WTC11 (cell line): ENCODE measurements at regions not wholly inside any gene's neighbourhood (a gene's known extent, or its start where the extent isn't known, plus 50 kb on each side); places are given as distances from the start of the nearest gene placed in this dataset.

Source experiments
- ATAC-seq: fragments of 200-7000 bp; cut with Tn5 transposase; 2 replicates; pipeline ENCODE4 v1.10.0; 2021; ENCODE audit warnings: mild to moderate bottlenecking, moderate library complexity
- CTCF ChIA-PET: fragments of 300-600 bp; sonication (Branson Sonifier 250); formaldehyde crosslinking; loops from one replicate; lab custom pipeline; 2021; ENCODE audit warnings: antibody characterized with exemption; lab: Charles Lee
- POLR2A ChIA-PET: fragments of 350-600 bp; sonication (Branson Sonifier 250); formaldehyde crosslinking; loops from one replicate; lab custom pipeline; 2021; ENCODE audit warnings: antibody characterized with exemption; lab: Charles Lee
- DNase-seq: peaks from one replicate; pipeline ENCODE4 v3.0.0; 2021; ENCODE audit warnings: low spot score
- H3K27ac Mint-ChIP-seq: 2 replicates; pipeline ENCODE4 v1.8.0; 2021; ENCODE audit warnings: mixed read lengths
- H3K27me3 Mint-ChIP-seq: 2 replicates; pipeline ENCODE4 v1.8.0; 2021; ENCODE audit warnings: low read depth, mild to moderate bottlenecking, moderate library complexity, mixed read lengths
- H3K36me3 Mint-ChIP-seq: 2 replicates; pipeline ENCODE4 v1.8.0; 2021; ENCODE audit warnings: mixed read lengths
- H3K4me1 Mint-ChIP-seq: 2 replicates; pipeline ENCODE4 v1.8.0; 2022; ENCODE audit warnings: mixed read lengths
- H3K4me3 Mint-ChIP-seq: 2 replicates; pipeline ENCODE4 v1.8.0; 2021; ENCODE audit warnings: mild to moderate bottlenecking, moderate library complexity, mixed read lengths
- H3K9me3 Mint-ChIP-seq: 2 replicates; pipeline ENCODE4 v1.8.0; 2021; ENCODE audit warnings: mixed read lengths
- ATF1 ChIP-seq: sonication (generic); formaldehyde crosslinking; IDR thresholded peaks from 2 replicates; pipeline ENCODE4 v1.8.1; 2023; ENCODE audit warnings: mild to moderate bottlenecking, moderate library complexity, missing genetic modification reagents
- CBFB ChIP-seq: sonication (generic); formaldehyde crosslinking; IDR thresholded peaks from 2 replicates; pipeline ENCODE4 v1.8.1; 2022; ENCODE audit warnings: mild to moderate bottlenecking, low read depth, missing genetic modification reagents
- CREB1 ChIP-seq: sonication (generic); formaldehyde crosslinking; IDR thresholded peaks from 2 replicates; pipeline ENCODE4 v1.8.0; 2023; ENCODE audit warnings: mild to moderate bottlenecking, missing genetic modification reagents
- CREM ChIP-seq: sonication (generic); formaldehyde crosslinking; IDR thresholded peaks from 2 replicates; pipeline ENCODE4 v1.8.1; 2022; ENCODE audit warnings: mild to moderate bottlenecking, missing genetic modification reagents, moderate library complexity
- CTCF ChIP-seq: fragments of 200-600 bp; IDR thresholded peaks from 2 replicates; pipeline ENCODE4 v1.8.0; 2022; ENCODE audit warnings: antibody characterized with exemption
- EMX1 ChIP-seq: fragments of 250-450 bp; sonication (Bioruptor Pico); IDR thresholded peaks from 2 replicates; pipeline ENCODE4 v1.8.0; 2021; ENCODE audit warnings: mild to moderate bottlenecking
- FOXK1 ChIP-seq: sonication (generic); formaldehyde crosslinking; IDR thresholded peaks from 2 replicates; pipeline ENCODE4 v1.8.0; 2022; ENCODE audit warnings: mild to moderate bottlenecking, moderate library complexity, missing genetic modification reagents
- FOXP1 ChIP-seq: sonication (generic); formaldehyde crosslinking; IDR thresholded peaks from 2 replicates; pipeline ENCODE4 v1.8.0; 2022; ENCODE audit warnings: missing genetic modification reagents, mild to moderate bottlenecking, moderate library complexity, borderline replicate concordance
- IRF2 ChIP-seq: sonication (generic); formaldehyde crosslinking; IDR thresholded peaks from 2 replicates; pipeline ENCODE4 v1.8.0; 2022; ENCODE audit warnings: low read depth, missing genetic modification reagents, borderline replicate concordance
- JUN ChIP-seq: sonication (generic); formaldehyde crosslinking; IDR thresholded peaks from 2 replicates; pipeline ENCODE4 v1.8.0; 2023; ENCODE audit warnings: mild to moderate bottlenecking, missing genetic modification reagents
- NFATC4 ChIP-seq: fragments of 250-450 bp; sonication (Bioruptor Pico); IDR thresholded peaks from 2 replicates; pipeline ENCODE4 v1.9.0; 2021; ENCODE audit warnings: mild to moderate bottlenecking
- PREB ChIP-seq: sonication (generic); formaldehyde crosslinking; IDR thresholded peaks from 2 replicates; pipeline ENCODE4 v1.8.1; 2022; ENCODE audit warnings: mild to moderate bottlenecking, missing genetic modification reagents, moderate library complexity, borderline replicate concordance
- PRRX2 ChIP-seq: fragments of 250-450 bp; sonication (Bioruptor Pico); IDR thresholded peaks from 2 replicates; pipeline ENCODE4 v1.8.0; 2021; ENCODE audit warnings: mild to moderate bottlenecking
- RORB ChIP-seq: fragments of 250-450 bp; sonication (Bioruptor Pico); IDR thresholded peaks from 2 replicates; pipeline ENCODE4 v1.9.0; 2021; ENCODE audit warnings: mild to moderate bottlenecking
- SOX15 ChIP-seq: fragments of 250-450 bp; sonication (Bioruptor Pico); IDR thresholded peaks from 2 replicates; pipeline ENCODE4 v1.9.0; 2021; ENCODE audit warnings: mild to moderate bottlenecking
- STAT6 ChIP-seq: sonication (generic); formaldehyde crosslinking; conservative IDR thresholded peaks from 2 replicates; pipeline ENCODE4 v1.8.1; 2023; ENCODE audit warnings: mild to moderate bottlenecking, low read depth, missing genetic modification reagents, moderate library complexity
- TCF7 ChIP-seq: sonication (generic); formaldehyde crosslinking; IDR thresholded peaks from 2 replicates; pipeline ENCODE4 v1.8.0; 2022; ENCODE audit warnings: mild to moderate bottlenecking, low read depth, missing genetic modification reagents, moderate library complexity
- ZBTB43 ChIP-seq: sonication (generic); formaldehyde crosslinking; IDR thresholded peaks from 2 replicates; pipeline ENCODE4 v1.8.1; 2023; ENCODE audit warnings: mild to moderate bottlenecking, missing genetic modification reagents
- ZMAT4 ChIP-seq: fragments of 250-450 bp; sonication (Bioruptor Pico); IDR thresholded peaks from 2 replicates; pipeline ENCODE4 v1.9.0; 2021; ENCODE audit warnings: mild to moderate bottlenecking
- ZNF138 ChIP-seq: sonication (generic); formaldehyde crosslinking; conservative IDR thresholded peaks from 2 replicates; pipeline ENCODE4 v1.8.1; 2022; ENCODE audit warnings: mild to moderate bottlenecking, moderate library complexity, missing genetic modification reagents
- ZNF232 ChIP-seq: sonication (generic); formaldehyde crosslinking; IDR thresholded peaks from 2 replicates; pipeline ENCODE4 v1.8.0; 2022; ENCODE audit warnings: mild to moderate bottlenecking, missing genetic modification reagents
- ZNF281 ChIP-seq: sonication (generic); formaldehyde crosslinking; IDR thresholded peaks from 2 replicates; pipeline ENCODE4 v1.8.0; 2023; ENCODE audit warnings: mild to moderate bottlenecking, missing genetic modification reagents
- ZNF317 ChIP-seq: sonication (generic); formaldehyde crosslinking; IDR thresholded peaks from 2 replicates; pipeline ENCODE4 v1.8.1; 2023; ENCODE audit warnings: low read depth, mild to moderate bottlenecking, moderate library complexity, missing genetic modification reagents, borderline replicate concordance
- ZNF396 ChIP-seq: fragments of 250-450 bp; sonication (Bioruptor Pico); IDR thresholded peaks from 2 replicates; pipeline ENCODE4 v1.8.0; 2021; ENCODE audit warnings: mild to moderate bottlenecking, moderate library complexity, borderline replicate concordance
- ZNF671 ChIP-seq: fragments of 250-450 bp; sonication (Bioruptor Pico); IDR thresholded peaks from 2 replicates; pipeline ENCODE4 v1.8.0; 2021; ENCODE audit warnings: mild to moderate bottlenecking

- TF ChIP-seq PREB (no peak), NFATC4 (CRISPR knock-in tag) (no peak), EMX1 (no peak), FOXP1 (no peak)
Measured at GRCh38 chr1:199357599-199357998, 669.9 kb upstream of the NR5A2 start (continued).

GRCh38 chr1:199362996-199363395, 664.5 kb upstream of the NR5A2 start:
- Mint-ChIP-seq H3K27ac (no peak overlapping the region), H3K27me3 (no peaks in the 10 kb centered on the region; the same call in 1 of the 2 replicates), H3K4me1 (peaks cover 5% of the 10 kb centered on the region), H3K4me3 (no peak overlapping the region), H3K36me3 (no peaks in the 10 kb centered on the region; the same call in 1 of the 2 replicates), H3K9me3 (peaks cover 11% of the 10 kb centered on the region)
- ChIA-PET CTCF (no interaction called here), POLR2A (no interaction called here)
- ATAC-seq (no peak), DNase-seq (no peak)
- no peak for TF ChIP-seq ZNF671 (CRISPR knock-in tag)
- TF ChIP-seq CREB1 (CRISPR knock-in tag) = no peak
- no peak for TF ChIP-seq ZMAT4 (CRISPR knock-in tag)
- no peak for TF ChIP-seq CREM (CRISPR knock-in tag)
- TF ChIP-seq RORB (CRISPR knock-in tag) = no peak
- no peak for TF ChIP-seq PRRX2 (CRISPR knock-in tag)
- TF ChIP-seq ZNF232 (CRISPR knock-in tag) = no peak
- no peak for TF ChIP-seq CBFB (CRISPR knock-in tag)
- TF ChIP-seq IRF2 = no peak
- no peak for TF ChIP-seq ZNF396
- TF ChIP-seq SOX15 (CRISPR knock-in tag) = no peak
- TF ChIP-seq ZNF281 = no peak
- no peak for TF ChIP-seq FOXP1
- no peak for TF ChIP-seq CTCF
- no peak for TF ChIP-seq JUN
- no peak for TF ChIP-seq FOXK1 (CRISPR knock-in tag)

- no peaks in the 10 kb centered on the region for H3K36me3 Mint-ChIP-seq
- no peak overlapping the region for H3K27ac Mint-ChIP-seq
- no peak for DNase-seq
- no peak for TF ChIP-seq JUN
- no peak for TF ChIP-seq CREB1 (CRISPR knock-in tag)
- TF ChIP-seq ZNF138 = no peak
- TF ChIP-seq STAT6 (CRISPR knock-in tag) = no peak
- no peak for TF ChIP-seq ATF1 (CRISPR knock-in tag)
- no peak for TF ChIP-seq TCF7
- TF ChIP-seq ZNF317 (CRISPR knock-in tag) = no peak
- no peak for TF ChIP-seq FOXP1
- no peak for TF ChIP-seq FOXK1 (CRISPR knock-in tag)
- TF ChIP-seq ZBTB43 (CRISPR knock-in tag) = no peak
Measured at GRCh38 chr1:199373139-199373538, 654.4 kb upstream of the NR5A2 start.

More at GRCh38 chr1:199373139-199373538, 654.4 kb upstream of the NR5A2 start:
- H3K27me3 Mint-ChIP-seq = no peaks in the 10 kb centered on the region
- H3K9me3 Mint-ChIP-seq = no peaks in the 10 kb centered on the region
- ChIA-PET CTCF (no interaction called here), POLR2A (no interaction called here)
- H3K4me3 Mint-ChIP-seq = no peak overlapping the region
- no peak for ATAC-seq
- H3K4me1 Mint-ChIP-seq = no peaks in the 10 kb centered on the region
